HG03025 (cell line): ENCODE measurements at regions not wholly inside any gene's neighbourhood (a gene's known extent, or its start where the extent isn't known, plus 50 kb on each side); places are given as distances from the start of the nearest gene placed in this dataset.

Experiments
- ATAC-seq: cut with Tn5 transposase; IDR thresholded peaks from one replicate; pipeline ENCODE4 v1.9.1; 2021; ENCODE audit warnings: mild to moderate bottlenecking, moderate library complexity; ENCODE audit not compliant: unreplicated experiment, low FRiP score

DNA sequence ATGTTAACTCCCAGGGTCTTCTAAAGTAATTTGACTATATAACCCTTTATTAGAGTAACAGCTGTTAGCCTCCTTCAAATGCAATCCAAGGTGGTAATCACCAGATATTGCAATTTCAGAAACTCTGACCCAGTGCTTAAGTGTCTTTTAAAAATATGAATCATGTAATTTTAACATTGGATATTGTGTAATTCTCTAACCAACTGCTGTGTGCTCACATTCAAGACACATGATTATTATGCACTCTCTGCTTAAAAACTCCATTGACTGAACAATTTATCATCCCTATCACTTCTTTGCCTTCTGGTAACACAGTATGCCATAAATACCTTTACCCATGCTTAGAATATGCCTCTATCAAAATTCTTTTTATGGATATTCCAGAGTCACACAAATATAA is 537.4 kb upstream of the RGS18 start:
- ATAC-seq = no peak

DNA sequence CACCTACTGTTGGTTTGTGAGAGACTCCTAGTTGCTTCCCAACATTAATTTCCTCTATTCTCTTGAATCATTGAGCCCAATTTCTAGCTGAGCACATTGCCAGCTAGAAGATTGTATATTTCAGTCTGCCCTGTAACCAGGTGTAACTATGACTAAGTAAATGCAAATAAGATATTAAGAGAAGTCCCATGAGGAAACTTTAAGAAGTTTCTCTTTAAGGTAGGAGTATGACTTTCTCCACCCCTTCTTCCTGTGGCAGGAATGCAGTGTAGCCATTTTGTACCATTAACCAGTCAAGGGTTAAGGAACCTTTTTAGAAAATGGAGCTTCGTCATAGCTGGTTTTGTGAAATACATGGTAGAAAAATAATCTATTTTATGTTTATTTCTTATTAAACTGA is 534.2 kb upstream of the RGS18 start:
- no peak for ATAC-seq

- ATAC-seq = no peak
Observed at GRCh38 chr1:191629836-191630235, 528.4 kb upstream of the RGS18 start.

DNA sequence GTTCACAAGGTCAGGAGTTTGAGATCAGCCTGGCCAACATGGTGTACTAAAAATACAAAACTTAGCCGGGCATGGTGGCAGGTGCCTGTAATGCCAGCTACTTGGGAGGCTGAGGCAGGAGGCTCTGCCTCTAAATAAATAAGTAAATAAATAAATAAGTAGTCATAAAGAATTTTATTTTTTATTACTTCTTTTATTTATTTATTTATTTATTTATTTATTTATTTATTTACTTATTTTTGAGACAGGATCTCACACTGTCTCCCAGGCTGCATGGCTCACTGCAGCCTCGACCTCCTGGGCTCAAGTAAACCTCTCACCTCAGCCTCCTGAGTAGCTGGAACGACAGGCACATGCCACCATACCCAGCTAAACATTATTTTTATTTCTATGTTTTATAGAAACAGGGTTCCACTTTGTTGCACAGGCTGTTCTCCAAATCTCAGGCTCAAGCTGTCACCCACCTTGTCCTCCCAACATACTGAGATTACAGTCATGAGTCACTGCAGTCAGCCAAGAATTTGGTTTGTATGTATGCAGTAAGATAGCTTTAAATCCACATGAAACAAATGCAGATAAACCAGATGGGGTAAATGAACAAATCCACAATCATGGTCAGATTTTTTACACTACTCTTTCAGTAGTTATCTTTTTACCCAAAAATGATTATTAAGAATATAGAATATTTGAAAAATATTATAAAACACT is 523.3 kb upstream of the RGS18 start:
- ATAC-seq = no peak

GRCh38 chr1:191636345-191636744 is 521.9 kb upstream of the RGS18 start:
- no peak for ATAC-seq

GRCh38 chr1:191641420-191642260 is 516.6 kb upstream of the RGS18 start:
- no peak for ATAC-seq

- no peak for ATAC-seq
Observed at GRCh38 chr1:191643060-191643459, 515.2 kb upstream of the RGS18 start.

DNA sequence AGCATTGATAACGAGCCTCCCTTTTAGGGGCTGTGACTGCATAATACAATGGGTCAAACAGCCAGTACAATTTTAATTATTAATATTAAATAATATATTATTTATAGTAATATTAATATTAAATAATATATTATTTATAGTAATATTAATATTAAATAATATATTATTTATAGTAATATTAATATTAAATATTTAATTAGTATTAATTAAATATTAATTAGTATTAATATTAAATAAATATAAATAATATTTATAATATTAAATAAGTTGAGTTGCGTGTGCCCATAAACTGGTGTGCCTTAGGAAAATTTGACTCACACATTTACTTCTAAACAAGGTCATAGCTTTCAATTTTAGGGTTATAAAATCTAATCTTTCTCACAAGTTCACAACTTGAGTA is 509.3 kb upstream of the RGS18 start:
- no peak for ATAC-seq

DNA sequence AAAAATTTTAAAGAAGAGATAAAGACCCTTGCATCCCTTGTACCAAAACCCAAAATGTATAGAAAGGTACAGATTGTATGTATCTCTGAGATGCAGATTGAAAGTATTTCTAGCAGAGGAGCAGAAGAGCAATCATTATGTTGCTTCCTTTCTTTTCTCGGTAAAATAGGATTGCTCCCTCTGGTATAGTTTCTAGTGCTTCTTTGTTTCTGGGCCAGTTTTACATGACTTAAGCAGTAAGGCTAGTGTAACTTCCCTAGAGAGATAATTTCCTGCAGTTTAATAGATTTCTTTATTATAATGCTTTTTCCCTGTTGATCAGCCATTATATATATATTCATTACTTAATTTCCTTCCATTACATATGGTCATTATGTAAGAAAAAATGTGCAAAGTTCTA is 496.2 kb upstream of the RGS18 start:
- no peak for ATAC-seq

- no peak for ATAC-seq
Observed at GRCh38 chr1:191662746-191663145, 495.5 kb upstream of the RGS18 start.

DNA sequence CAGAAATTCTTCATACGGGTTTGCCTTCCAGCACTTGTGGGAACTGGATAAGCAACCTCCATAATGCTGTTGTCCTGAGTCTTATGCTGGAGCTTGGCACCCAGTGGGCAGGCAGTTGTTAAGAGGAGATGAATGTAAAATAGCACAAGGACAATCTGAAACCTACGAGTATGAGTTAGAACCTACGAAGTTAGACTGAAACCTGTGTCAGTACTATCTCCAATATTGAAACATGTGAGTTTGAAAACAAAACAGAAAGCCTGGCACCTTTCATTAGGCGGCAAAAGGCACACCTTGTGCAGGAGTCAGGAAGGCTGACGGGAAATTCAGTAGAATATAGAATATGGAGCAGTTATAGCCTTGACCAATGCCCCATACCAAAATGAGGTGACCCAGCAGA is 489.7 kb upstream of the RGS18 start:
- no peak for ATAC-seq

- no peak for ATAC-seq
Observed at GRCh38 chr1:191669629-191670028, 488.6 kb upstream of the RGS18 start.

GRCh38 chr1:191671236-191671635 is 487.0 kb upstream of the RGS18 start:
- no peak for ATAC-seq

- no peak for ATAC-seq
Observed at GRCh38 chr1:191674626-191675179, 483.6 kb upstream of the RGS18 start.

GRCh38 chr1:191675856-191676783 is 482.1 kb upstream of the RGS18 start:
- no peak for ATAC-seq

DNA sequence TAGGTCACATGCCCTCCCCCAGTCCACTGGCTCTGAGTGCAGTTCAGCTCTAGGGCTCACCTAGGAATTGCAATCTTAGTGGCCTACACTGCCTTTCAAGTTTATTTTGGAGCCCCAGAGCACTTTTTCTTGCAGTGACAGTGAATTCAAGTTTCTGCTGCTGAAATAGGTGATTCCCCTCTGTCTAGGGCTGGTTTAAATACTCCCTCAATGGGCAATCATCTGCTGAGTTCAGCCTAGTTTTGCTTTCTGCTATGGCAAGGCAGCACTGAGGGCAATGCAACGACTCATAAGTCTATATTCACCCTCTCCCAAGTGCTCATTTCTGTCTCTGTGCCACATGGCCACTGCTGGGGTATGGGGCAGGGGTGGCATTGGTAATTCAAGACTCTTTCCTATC is 472.6 kb upstream of the RGS18 start:
- ATAC-seq = no peak

GRCh38 chr1:191687721-191688120 is 470.5 kb upstream of the RGS18 start:
- no peak for ATAC-seq

DNA sequence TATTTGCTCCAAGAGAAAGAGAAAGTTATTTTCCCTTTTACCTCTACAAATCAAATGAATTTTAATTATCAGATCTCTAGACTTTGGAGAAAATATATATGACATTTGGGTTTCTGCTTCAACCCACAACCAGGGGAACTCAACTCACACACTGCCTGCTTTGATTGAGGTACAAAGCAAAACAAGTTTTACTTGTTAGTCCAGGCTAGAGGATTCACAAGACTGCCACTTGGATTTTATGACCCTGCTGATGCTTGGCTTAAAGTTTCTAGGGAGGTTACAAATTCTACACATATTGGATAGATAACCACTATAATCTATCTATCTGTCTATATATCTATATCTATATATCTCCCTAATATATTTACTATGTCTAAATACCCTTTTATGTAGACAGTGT is 467.3 kb upstream of the RGS18 start:
- no peak for ATAC-seq

GRCh38 chr1:191693797-191694196 is 464.5 kb upstream of the RGS18 start:
- ATAC-seq = no peak

GRCh38 chr1:191695865-191696264 is 462.4 kb upstream of the RGS18 start:
- ATAC-seq = peak; percentile 79

GRCh38 chr1:191696354-191696753 is 461.9 kb upstream of the RGS18 start:
- ATAC-seq = no peak
